ENCODE measurements at regions not wholly inside any gene's neighbourhood (a gene's known extent, or its start where the extent isn't known, plus 50 kb on each side); places are given as distances from the start of the nearest gene placed in this dataset.

- TF ChIP-seq ZNF407 (IDR thresholded peaks at IDR 0.05; ENCODE audit: low read depth) = no peak
- TF ChIP-seq HMBOX1 (IDR thresholded peaks at IDR 0.05) = no peak
- no peak for TF ChIP-seq U2AF2 (optimal IDR thresholded peaks at IDR 0.05; ENCODE audit: low read depth, low read length)
These were observed 116.7 kb downstream of the EDEM1 start (continued) for GRCh38 chr3:5304188-5304587.
